Peyer's patch (tissue), 4 donors: ENCODE measurements at regions not wholly inside any gene's neighbourhood (a gene's known extent, or its start where the extent isn't known, plus 50 kb on each side); places are given as distances from the start of the nearest gene placed in this dataset.

Experiments used
- CTCF ChIP-seq, 6 experiments: fragments of 450-650 bp in 4 of 6; fragments of 200-600 bp in 2 of 6; sonication (generic) in 1 of 6; IDR thresholded peaks; one replicate each; pipeline ENCODE4 v1.5.1; 2017 to 2019; ENCODE audit warnings: antibody characterized with exemption in 6 of 6, mild to moderate bottlenecking in 3 of 6, moderate library complexity in 1 of 6
- POLR2A ChIP-seq, 2 donors: fragments of 450-650 bp; IDR thresholded peaks; one replicate each; pipeline ENCODE4 v1.5.1; 2017; ENCODE audit warnings: antibody characterized with exemption in 2 of 2, mild to moderate bottlenecking in 2 of 2, moderate library complexity in 2 of 2

GRCh38 chr6:90708206-90708737, 121.4 kb upstream of the MAP3K7 start:
- TF ChIP-seq CTCF (IDR thresholded peaks at IDR 0.05) (no peak), POLR2A (IDR thresholded peaks at IDR 0.05) (no peak)
